Muscle of arm (tissue), 1 donor: ENCODE measurements at regions not wholly inside any gene's neighbourhood (a gene's known extent, or its start where the extent isn't known, plus 50 kb on each side); places are given as distances from the start of the nearest gene placed in this dataset.

Experiments used
- DNase-seq: peaks from one replicate; pipeline ENCODE4 v3.0.0-alpha.2; 2013

GRCh38 chr14:100673807-100674154 lies 52.9 kb upstream of the DLK1 start:
- DNase-seq, result no peak

GRCh38 chr14:100674428-100674827 lies 52.3 kb upstream of the DLK1 start:
- DNase-seq, result no peak

GRCh38 chr14:100674897-100675619 lies 51.6 kb upstream of the DLK1 start:
- DNase-seq, result no peak

GRCh38 chr14:100675699-100676684 lies 50.7 kb upstream of the DLK1 start:
- DNase-seq, result no peak
